ENCODE measurements at regions not wholly inside any gene's neighbourhood (a gene's known extent, or its start where the extent isn't known, plus 50 kb on each side); places are given as distances from the start of the nearest gene placed in this dataset.

- no peaks in the 10 kb centered on the region for H3K36me3 ChIP-seq
- intact Hi-C loops (cut with DNase I; ENCODE audit: low total_unique reads): no loop called here
- TF ChIP-seq CTCF (IDR thresholded peaks at IDR 0.05): no peak
Measured at GRCh38 chr2:175829741-175830140, 172.3 kb downstream of the LNPK start.

GRCh38 chr2:175827856-175828255, 174.2 kb downstream of the LNPK start:
- intact Hi-C loops (cut with DNase I; ENCODE audit: low total_unique reads): no loop called here
- no peaks in the 10 kb centered on the region for H3K27me3 ChIP-seq
- no peaks in the 10 kb centered on the region for H3K4me1 ChIP-seq
- H3K9me3 ChIP-seq: no peaks in the 10 kb centered on the region
- H3K27ac ChIP-seq: no peak overlapping the region
- H3K36me3 ChIP-seq: no peaks in the 10 kb centered on the region
- no peak overlapping the region for H3K4me3 ChIP-seq
- no peak for DNase-seq
- no peak for TF ChIP-seq CTCF (IDR thresholded peaks at IDR 0.05)

More at GRCh38 chr2:175829741-175830140, 172.3 kb downstream of the LNPK start:
- Histone ChIP-seq H3K27ac (no peak overlapping the region), H3K9me3 (no peaks in the 10 kb centered on the region), H3K27me3 (no peaks in the 10 kb centered on the region), H3K4me1 (no peaks in the 10 kb centered on the region), H3K4me3 (no peak overlapping the region)
- DNase-seq: no peak

- Histone ChIP-seq H3K27me3 (no peaks in the 10 kb centered on the region), H3K9me3 (no peaks in the 10 kb centered on the region), H3K36me3 (no peaks in the 10 kb centered on the region), H3K4me1 (no peaks in the 10 kb centered on the region), H3K27ac (no peak overlapping the region), H3K4me3 (no peak overlapping the region)
- no peak for DNase-seq
- no peak for TF ChIP-seq CTCF (IDR thresholded peaks at IDR 0.05)
- intact Hi-C loops (cut with DNase I; ENCODE audit: low total_unique reads): no loop called here
Measured at GRCh38 chr2:175824243-175824642, 177.8 kb downstream of the LNPK start.

GRCh38 chr2:175823707-175824073, 178.4 kb downstream of the LNPK start:
- no peak for TF ChIP-seq CTCF (IDR thresholded peaks at IDR 0.05)
- H3K9me3 ChIP-seq: no peaks in the 10 kb centered on the region
- no peak overlapping the region for H3K27ac ChIP-seq
- no peaks in the 10 kb centered on the region for H3K4me1 ChIP-seq
- no peak for DNase-seq
- no peaks in the 10 kb centered on the region for H3K27me3 ChIP-seq
- intact Hi-C loops (cut with DNase I; ENCODE audit: low total_unique reads): no loop called here
- no peak overlapping the region for H3K4me3 ChIP-seq
- H3K36me3 ChIP-seq: no peaks in the 10 kb centered on the region

- H3K4me1 ChIP-seq: no peaks in the 10 kb centered on the region
- no peak overlapping the region for H3K4me3 ChIP-seq
- intact Hi-C loops (cut with DNase I; ENCODE audit: low total_unique reads): no loop called here
- no peak for TF ChIP-seq CTCF (IDR thresholded peaks at IDR 0.05)
- no peak overlapping the region for H3K27ac ChIP-seq
- no peaks in the 10 kb centered on the region for H3K36me3 ChIP-seq
- no peaks in the 10 kb centered on the region for H3K27me3 ChIP-seq
- DNase-seq: no peak
- H3K9me3 ChIP-seq: no peaks in the 10 kb centered on the region
Measured at GRCh38 chr2:175823002-175823706, 178.9 kb downstream of the LNPK start.

- Histone ChIP-seq H3K27me3 (no peaks in the 10 kb centered on the region), H3K4me1 (peaks cover 0 to 6% (median 2%) of the 10 kb centered on the region in 4 donors), H3K9me3 (peaks cover 0 to 12% (median 9%) of the 10 kb centered on the region in 3 donors), H3K27ac (no peak overlapping the region), H3K36me3 (no peaks in the 10 kb centered on the region), H3K4me3 (no peak overlapping the region)
- no peak for DNase-seq
- TF ChIP-seq CTCF (IDR thresholded peaks at IDR 0.05): no peak
- intact Hi-C loops (cut with DNase I; ENCODE audit: low total_unique reads): no loop called here
Measured at GRCh38 chr2:175817221-175817620, 184.8 kb downstream of the LNPK start.

All from tibial artery (tissue), 4 donors.